ENCODE measurements at regions not wholly inside any gene's neighbourhood (a gene's known extent, or its start where the extent isn't known, plus 50 kb on each side); places are given as distances from the start of the nearest gene placed in this dataset.

- DNase-seq: no peak
These were observed 101.7 kb downstream of the B3GNT2 start for GRCh38 chr2:62297624-62298010.

GRCh38 chr2:62296832-62297623 is 101.1 kb downstream of the B3GNT2 start:
- no peak for DNase-seq

DNA sequence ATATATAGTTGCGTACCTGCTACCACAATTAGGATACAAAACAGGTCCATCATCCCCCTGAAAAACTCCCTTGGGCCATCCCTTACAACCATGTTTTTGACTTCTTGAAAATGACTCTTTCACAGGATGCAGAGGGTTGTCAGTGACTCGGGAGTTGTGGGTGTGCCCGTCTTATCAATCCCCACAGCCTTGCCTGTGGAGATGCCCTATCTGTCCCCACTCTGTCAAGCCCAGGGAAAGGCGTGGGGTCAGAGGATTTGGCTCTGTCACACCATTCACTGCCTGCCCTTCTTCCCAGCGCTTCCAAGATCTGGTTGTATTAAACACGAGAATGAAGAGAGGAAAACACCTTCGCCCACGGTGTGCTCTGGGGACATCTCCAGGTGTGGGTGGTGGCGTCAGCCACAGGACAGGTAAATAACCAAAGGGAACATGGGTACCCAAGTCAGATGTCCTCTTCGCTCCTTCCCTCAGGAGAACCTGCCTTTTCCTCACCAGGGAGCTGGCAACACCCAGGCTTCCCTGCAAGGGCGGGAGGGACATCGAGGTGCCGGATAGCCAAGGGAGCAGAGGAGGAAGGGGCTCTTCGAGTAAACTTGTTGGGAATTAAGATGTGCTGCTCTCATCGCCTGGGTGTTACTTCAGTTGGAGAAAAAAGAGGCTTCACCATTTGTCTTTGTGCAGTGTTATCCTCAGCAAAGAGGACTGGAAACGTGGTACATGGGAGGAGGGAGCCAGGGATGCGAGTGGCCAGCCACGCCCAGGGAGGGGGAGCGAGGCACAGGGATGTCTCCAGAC is 100.3 kb downstream of the B3GNT2 start:
- no peak for DNase-seq

DNA sequence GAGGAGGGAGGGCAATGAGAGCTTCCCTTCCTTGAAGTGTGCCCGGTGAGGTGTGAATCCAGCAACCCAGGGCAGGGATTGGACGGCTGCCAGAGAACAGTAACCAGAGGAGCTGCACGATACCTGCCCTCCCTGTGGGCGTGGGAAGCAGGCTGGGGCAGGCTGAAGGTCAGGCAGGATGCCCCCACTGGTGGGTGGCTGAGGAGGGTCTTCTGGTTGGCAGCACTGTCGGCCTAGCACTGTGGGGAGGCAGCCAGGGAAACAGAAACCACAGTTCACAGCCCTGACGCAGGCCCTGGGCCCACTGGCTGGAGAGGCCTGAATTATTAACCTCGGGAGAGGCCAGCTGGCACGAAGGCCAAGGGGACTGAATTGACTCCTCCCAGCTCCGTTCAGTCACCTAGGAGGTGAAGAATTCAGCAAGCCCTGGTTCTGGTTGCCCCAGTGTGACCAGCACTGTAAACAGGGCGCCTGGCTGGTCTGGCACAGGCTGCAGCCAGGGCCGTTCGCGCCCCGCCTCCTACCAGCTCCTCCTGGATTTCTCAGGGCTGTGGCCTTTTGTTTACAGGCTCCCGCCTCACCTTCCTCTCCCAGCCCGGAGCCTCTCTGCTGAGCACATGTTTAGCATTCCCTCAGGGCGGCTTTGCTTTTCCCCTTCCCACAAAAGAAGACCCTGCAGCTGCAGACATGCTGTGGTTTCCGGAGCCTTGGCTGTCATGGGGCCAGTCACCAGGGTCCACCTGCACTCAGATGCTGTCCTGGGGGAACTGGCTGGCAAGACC is 97.8 kb downstream of the B3GNT2 start:
- no peak for DNase-seq

DNA sequence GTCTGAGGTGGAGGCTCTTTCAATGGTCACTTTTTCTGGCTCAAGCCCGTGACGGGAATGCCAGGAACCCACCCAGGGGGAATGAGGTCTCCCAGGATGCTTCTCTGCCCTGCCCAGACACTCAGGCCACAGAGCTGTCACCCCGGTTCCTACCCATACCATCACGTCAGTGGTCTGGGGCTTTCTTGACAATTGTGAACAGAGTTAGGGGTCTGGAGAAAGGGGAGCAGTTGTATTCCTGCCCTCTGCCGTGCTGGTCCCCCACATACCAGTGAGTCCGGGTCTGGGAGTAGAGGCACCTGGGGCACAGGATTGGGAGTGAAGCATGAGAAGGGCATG is 97.2 kb downstream of the B3GNT2 start:
- no peak for DNase-seq

- DNase-seq: no peak
These were observed 96.3 kb downstream of the B3GNT2 start for GRCh38 chr2:62292190-62292589.

DNA sequence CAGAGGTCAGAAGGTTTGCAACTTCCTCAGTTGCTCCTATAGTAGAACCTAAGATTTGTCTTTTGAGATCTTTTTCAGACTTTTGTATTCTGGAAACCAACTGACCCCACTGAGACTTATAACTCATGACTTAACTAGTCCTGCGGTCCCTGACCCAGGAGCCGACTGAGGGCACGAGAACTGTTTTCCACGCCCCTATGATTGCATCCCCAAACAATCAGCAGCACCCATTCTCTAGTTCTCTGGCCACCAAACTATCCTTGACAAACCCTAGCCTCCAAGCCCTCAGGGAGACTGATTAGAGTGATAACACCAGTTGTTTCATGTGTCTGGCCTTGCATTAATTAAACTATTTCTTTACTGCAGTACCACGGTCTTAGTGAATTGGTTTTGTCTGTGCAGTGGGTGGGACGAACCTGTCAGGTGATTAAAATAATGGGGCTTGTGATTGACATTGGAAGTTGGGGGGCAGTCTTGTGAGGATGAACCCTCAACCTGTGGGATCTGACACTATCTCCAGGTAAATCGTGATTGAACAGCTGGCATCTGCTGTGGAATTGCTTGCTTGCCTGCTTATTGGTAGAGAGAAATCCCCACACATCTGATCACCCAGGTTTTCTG is 95.7 kb downstream of the B3GNT2 start:
- DNase-seq: no peak

GRCh38 chr2:62291052-62291451 is 95.1 kb downstream of the B3GNT2 start:
- no peak for DNase-seq

DNA sequence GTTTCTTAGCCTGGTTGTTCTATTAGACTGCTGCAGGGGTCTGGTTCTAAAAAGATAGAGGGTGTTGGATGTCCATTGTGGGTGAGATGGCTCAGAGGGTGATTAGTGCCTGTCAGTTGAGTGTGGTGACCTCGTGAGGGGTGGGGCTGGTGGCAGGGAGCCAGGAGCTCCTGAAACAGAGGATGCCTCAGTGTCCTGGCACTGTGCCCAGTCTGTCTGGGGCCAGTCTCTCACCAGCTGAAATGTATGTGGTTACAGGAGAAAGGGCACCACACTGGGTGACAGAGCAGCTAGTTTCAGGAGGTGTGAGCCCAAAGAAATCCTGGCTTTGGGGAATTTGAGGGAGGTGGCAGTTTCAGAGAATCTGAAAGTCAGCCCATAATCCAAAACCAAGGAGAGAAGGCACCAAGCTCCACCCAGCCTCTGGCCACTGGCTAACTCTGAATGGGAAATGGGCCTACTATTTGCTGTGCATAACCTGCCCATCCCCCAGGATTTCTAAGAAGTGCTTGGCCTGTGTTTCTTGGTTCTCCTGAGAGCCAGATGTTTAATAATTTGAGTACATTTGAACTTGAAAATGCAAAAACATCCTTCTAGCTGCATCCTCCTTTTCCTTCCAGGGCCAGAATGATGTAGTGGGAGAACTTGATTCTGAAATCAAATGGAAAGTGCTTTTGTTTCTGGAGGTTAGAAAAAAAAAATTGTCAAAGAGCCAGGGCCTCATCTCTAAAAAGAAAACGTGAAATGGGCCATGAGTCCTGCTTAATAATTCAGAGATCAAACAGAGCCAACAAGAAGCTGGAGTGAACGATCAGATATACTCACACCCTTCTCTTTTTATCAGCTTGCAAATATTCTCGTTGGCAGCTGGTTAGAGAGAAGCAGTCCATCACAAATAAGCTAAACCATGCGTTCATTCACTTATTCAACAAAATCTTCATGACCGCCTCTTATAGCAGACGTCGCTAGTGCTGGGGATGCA is 92.3 kb downstream of the B3GNT2 start:
- DNase-seq: no peak

DNA sequence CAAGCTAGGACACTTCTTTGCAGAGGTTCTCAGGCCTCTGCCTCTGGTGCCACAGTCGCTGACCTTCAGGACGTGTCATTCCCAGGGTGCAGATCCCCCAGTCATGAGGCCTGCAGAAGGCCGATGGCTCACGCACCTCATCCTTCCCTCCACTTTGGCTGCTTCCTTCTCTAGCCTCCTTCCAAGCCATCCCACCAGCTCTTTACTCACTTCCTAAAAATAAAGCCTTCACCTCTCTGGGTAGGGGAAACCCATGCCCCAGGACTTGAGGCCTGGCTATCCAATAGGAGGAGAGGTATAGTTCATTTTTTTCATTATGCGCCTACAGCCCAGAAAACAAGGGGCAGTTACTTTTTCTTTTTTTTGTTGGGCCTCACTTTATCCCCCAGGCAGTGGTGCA is 91.4 kb downstream of the B3GNT2 start:
- DNase-seq: no peak

DNA sequence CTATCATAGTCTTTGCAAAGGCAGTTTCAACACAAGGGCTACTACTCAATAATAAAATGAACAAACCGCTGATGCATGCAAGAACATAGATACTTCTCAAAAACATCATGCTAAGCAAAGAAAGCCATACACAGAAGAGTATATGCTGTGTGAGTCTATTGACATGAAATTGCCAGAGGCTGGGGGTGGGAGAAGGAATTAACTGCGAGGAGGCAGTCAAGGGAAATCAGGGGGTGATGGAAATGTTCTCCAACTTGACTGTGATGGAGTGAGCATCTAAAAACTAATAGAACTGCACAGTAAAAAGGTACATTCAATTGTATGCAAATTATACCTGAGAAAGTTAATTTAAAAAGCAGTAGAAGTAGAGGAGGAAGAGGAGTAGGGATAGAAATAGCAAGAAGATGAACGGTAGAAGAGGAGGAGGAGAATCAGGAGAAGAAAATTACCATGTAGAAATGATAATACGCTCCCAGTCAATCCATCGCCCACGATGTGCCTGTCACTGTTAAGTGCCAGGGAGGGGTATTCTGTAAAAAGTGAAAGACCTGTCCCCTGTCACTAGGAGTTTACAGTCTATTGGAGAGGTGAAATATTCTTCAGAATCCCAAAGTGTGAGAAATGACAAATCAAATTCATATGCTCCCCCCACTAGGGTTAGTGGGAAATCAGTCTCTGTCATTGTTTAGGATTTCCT is 90.3 kb downstream of the B3GNT2 start:
- no peak for DNase-seq

DNA sequence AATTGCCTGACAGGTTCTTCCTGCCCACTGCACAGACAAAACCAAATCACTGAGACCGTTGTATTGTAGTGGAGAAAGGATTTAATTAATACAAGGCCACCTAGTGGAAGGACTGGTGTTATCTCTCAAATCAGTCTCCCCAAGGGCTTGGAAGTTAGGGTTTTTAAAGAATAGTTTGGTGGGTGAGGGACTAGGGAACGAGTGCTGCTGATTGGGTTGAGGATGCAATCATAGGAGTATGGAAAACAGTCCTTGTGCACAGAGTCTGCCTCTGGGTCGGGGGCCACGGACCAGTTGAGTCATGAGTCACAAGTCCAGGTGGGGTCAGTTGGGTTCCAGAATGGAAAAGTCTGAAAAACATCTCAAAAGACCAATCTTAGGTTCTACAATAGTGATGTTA is 89.1 kb downstream of the B3GNT2 start:
- no peak for DNase-seq

- DNase-seq: no peak
These were observed 88.6 kb downstream of the B3GNT2 start for GRCh38 chr2:62284471-62284870.

- DNase-seq: no peak
These were observed 87.2 kb downstream of the B3GNT2 start for GRCh38 chr2:62283147-62283546.

- DNase-seq: no peak
These were observed 85.7 kb downstream of the B3GNT2 start for GRCh38 chr2:62281663-62282062.

DNA sequence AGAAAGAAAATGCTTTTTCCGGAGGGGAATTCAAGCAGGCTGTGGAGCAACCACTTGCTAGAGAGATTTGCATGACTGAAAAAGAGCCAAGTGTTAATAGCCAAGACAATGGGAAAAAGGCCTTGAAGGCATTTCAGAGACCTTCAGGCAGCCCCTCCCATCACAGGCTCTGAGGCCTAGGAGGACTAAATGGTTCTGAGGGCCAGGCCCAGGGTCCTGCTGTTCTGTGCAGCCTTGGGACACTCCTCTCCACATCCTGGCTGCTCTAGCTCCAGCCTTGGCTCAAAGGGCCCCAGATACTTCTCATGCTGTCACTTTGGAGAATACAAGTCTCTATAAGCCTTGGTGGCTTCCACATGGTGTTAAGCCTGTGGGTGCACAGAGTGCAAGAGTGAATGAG is 81.8 kb downstream of the B3GNT2 start:
- DNase-seq: no peak

All from GF-D8 (cell line).